Stimulated activated CD8-positive, alpha-beta memory T cell treated with anti-CD3 and anti-CD28 coated beads, Interleukin-15, amount 100 ng/mL, for 48 hours (primary cell): ENCODE measurements at regions not wholly inside any gene's neighbourhood (a gene's known extent, or its start where the extent isn't known, plus 50 kb on each side); places are given as distances from the start of the nearest gene placed in this dataset.
"Not testable (repeated sequence)": the region's sequence is repeated elsewhere in the genome, so short reads cannot be mapped to it uniquely, and the experiment has no call there.

ENCODE experiments used
- DNase-seq, 2 donors: peaks; one replicate each; pipeline ENCODE4 v3.0.0-alpha.2; 2020; ENCODE audit warnings: low read depth in 2 of 2

DNA sequence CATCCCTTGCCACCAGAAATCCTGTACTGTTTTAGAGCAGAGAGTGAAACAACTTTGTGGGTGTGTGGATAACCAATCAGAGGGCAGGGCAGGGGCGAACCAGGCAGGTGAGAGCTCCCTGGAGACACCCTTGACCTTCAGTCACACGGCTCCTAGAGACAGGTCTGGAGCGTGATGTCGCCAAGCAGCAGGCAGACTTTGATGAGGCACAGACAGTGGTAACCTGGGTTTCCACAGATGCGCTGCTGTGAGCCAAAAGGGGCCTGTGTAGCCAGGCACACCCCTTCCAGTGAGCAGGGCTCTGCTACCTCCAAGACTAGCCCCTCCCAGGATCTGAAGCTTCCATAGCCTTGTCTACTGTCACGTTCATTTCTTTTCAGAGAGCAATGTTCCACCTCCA lies 317.8 kb upstream of the ADCY2 start:
- DNase-seq, result no peak

DNA sequence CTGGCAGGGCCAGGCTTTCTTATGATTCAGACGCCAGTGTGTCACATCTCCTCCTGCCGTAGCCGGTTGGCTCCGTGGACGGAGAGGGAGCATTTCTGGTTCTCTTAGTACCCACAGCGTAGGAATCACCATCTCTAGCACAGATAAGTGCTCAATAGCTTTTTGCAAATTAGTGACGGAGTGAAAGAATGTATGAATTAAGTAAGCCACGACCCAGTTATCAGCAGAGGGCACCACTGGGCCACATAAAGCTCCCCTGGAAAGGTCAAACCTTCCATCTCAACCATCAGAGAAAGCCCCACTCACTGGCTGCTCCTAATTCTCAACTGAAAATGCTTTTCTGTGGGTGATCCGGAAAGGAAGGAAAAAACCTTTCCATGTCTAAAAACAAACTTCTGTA lies 317.0 kb upstream of the ADCY2 start:
- DNase-seq, result no peak

DNA sequence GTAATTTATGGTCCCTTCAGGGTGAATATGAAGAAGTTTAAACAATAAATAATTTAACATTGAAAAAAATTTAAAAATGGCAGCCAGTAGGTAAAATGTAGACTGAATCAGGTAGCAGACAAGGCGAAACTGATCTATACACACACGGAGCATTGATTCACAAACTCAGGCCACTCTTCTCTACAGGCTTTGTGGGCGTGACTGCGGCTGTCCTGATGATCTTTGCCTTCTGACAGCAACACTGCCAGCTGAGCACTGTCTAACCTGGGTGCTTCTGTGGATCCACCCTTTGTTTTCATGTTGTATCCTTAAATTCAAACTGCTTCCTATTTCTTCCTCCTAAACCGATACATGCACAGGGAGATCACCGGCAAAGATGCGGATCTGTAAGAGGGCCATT lies 315.4 kb upstream of the ADCY2 start:
- DNase-seq, result no peak

DNA sequence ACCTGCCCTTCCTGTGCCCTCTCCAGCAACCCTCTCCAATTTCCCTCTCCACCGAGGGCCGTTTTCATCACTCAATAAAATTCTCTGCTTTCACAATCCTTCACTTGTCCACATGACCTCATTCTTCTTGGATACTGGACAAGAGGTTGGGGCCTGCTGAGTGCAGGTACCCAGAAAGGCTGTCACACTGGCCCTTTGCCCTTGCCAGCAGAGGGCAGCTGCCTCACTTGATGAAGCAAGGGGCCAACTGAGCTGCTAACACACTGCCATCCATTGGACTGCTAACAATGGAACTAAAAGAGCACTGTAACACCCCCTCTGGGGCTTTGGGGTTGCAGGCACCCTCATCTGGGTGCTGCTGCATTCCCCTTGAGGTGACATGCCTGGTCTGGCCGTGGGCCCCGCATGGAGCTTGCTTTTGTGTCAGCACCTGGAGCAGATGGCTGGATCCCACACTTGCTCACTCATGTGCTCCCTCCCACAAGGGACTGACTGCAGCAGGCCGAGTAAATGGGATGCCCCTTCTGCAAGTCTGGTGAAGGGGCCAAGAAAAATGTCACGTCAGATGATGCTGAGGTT lies 308.1 kb upstream of the ADCY2 start:
- DNase-seq, result no peak

DNA sequence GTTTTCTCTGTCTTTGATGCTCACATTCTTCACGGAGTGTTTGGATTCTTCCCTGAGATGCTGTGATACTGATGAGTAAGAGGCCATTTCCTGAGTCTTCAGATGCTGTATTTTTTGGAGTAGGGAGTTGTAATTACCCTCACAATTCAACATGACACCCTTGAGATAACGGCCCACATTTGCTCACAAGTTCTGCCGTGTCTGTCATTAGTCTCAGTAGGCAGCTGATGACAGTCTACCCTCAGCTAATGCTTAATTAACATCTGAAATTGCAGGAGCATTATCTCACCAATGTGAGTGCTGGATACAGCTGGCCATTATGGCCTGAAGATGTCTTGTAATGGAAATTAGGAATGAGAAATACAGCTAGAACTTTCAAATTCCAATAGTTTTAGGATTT lies 307.1 kb upstream of the ADCY2 start:
- no peak for DNase-seq

DNA sequence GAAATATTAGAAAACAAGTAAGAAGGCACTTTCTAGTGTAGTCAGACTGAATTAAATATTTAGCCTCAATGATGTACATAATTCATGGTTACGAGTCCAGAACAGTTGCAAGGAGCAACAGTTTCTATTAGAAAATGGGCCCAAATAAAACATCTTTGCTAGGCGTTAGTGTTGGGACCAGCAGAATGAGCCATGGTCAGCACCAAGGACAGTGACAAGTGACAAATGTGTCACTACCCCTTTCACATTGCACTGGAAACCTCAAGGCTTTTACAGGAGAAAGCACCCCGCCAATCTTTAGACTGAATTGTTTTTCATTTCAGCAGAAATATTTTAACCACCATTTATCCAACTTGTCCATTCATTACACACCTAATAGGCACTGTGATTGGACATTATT lies 301.3 kb upstream of the ADCY2 start:
- no peak for DNase-seq

DNA sequence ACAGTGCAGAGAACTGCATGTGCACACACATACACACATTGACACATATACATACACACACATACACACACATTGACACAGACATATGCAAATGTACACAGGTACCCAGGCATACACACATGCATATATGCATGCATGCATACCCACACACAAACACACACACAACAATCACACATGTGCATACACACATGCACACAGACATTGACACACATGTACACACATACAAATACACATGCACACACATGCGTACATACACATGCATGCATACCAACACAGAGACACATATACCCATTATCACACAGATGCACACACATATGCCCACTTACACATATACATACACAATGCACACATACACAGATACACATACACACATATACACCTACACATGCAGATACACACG lies 299.6 kb upstream of the ADCY2 start:
- DNase-seq, result no peak

DNA sequence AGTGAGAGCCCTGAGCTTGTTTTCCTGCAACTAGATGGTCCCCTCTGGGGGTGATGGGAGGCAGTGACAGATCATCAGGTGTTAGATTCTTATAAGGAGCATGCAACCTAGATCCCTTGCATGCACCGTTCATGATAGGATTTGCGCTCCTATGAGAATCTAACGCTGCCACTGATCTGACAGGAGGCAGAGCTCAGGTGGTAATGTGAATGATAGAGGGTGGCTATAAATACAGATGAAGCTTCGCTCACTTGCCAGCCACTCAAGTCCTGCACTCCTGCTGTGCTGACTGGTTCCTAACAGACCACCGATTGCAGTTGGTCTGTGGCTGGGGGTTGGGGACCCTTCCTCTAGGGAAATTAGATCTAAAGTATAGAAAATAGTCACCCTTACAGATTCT lies 290.6 kb upstream of the ADCY2 start:
- no peak for DNase-seq

DNA sequence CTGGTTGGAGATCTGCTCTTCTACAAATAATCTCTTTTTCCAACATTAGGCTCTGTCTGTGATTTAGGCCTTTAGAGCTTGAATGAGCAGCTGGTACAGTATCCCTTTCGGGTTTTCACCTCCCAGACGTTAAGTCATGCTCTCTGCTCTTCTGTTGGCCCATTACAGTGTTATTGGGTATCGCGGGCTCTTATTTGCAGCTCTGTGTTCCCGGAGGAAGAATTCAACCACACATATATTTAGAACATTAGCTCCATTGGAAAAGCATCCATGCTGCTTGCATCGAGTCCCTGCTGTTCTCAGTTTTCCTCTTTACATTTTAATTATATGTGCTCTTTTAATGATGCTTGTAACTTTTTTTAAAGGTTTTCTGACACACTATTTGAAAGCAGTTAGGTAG lies 278.0 kb upstream of the ADCY2 start:
- no peak for DNase-seq

DNA sequence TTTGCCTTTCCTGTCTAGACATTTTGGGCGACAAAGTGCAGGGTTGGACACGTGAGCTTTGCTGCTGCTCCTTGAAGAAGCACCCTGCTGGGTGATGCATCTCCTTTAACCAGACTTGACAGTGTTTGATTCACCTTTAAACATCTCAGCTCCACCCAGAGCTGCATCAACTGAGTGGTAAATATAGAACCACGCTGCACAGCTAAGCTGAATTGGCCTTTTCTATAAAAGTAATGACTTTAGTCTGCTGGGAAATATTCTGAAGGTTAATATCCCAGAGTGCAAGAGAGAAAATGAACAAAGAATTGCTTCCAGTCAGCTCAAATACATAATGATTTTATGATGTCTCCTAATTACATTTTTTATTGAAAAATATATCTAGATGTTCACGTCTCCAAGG lies 264.3 kb upstream of the ADCY2 start:
- DNase-seq, result no peak

DNA sequence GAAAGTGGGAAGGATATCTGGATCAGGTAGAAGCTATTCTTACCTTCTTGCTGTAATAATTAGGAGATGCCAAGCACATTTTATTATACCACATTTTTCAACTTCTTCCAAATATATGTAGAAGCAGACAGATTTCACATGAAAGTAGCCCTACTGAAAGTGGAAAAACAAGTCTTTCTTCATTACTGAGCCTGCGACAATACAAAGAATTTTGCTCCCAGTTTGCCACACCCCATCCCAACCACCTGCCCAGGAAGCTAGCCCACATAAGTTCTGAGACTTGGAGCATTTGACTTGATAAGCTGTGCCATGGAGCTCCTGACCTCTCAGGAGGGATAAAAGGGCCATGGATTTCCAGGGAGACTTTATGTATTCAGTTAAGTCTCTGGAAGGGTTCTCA lies 249.1 kb upstream of the ADCY2 start:
- no peak for DNase-seq

DNA sequence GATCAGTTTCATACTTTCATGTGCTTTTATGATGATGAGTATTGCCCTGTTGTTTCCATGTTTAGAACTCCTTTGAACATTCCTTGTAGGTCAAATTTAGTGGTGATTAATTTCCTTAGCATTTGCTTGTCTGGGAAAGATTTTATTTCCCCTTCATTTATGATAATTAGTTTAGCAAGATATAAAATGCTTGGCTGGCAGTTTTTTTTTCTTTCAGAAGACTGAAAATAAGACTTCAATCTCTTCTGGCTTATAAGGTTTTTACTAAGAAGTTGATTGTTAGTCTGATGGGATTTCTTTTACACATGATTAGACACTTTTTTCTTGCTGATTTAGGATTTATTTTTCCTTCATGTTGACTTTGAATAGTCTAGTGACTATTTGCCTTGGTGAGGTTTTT lies 238.9 kb upstream of the ADCY2 start:
- no peak for DNase-seq

DNA sequence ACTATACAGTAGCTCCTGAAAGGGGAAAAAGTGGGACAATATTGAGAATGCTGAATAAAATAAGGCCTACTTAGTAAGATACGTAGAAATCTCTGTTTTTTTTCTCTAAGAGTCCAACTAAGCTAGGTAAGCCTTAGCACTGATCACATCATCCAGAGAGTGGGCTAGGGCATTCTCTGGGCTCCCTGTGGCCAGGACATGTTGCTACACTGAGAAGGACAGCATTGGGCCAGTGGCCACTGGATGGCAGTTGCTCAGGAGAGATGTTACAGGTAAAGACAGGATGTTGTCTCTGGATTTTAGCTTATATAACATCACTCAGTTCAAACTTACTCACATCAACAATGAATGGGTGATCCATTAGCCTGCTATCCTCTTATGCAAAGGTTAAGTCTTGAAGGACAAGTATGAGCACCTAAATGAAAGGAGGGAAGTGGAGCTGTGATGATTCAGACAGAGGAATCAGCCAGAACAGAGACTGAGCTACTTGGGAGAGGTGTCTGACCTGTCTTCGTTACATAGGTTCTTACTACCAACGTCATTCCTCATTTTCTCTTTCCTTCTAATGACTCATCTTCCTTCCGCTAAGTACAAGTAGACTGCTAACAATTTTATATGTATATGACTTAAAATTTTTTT lies 226.6 kb upstream of the ADCY2 start:
- DNase-seq, result no peak

DNA sequence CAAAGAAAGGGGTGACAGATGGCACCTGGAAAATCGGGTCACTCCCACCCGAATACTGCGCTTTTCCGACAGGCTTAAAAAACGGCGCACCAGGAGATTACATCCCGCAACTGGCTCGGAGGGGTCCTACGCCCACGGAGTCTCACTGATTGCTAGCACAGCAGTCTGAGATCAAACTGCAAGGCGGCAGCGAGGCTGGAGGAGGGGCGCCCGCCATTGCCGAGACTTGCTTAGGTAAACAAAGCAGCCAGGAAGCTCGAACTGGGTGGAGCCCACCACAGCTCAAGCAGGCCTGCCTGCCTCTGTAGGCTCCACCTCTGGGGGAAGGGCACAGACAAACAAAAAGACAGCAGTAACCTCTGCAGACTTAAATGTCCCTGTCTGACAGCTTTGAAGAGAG lies 225.2 kb upstream of the ADCY2 start:
- DNase-seq, result not testable (repeated sequence)

DNA sequence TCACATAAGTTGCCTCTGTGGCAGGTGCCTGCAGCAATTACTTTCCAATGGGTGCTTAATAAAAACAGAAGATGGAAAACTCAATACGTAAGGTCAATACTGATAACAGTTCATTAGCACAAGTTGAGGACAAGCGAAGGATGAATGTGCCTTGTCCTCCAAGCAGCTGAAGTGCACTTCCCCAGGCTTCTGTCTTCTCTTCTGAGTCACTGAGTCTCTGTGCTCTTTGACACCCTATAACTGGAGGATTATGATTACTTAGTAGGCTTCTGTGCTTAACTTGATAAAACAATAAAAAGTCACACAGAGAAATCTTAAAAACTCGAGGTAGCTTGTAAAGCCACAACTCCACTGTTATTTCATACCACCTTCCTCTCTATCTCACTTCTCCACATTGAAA lies 216.6 kb upstream of the ADCY2 start:
- no peak for DNase-seq

DNA sequence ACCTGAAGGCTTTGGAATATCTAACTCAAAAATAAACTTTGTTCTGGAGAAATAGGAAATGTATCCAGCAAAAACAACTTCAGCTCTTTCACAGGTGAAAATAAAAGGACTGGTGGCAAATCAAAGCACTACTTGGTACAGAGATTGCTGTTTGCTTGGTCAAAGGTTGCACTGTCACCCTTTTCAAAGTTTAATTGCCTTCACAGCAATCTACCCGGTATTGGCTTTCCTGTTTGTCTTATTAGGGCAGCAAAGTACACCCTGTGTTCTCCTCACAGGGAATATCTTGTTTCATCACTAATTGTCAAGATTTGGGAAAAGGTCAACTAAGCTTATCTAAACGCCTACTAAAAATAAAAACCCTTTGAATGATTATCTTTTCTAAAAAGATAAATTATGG lies 214.1 kb upstream of the ADCY2 start:
- no peak for DNase-seq

DNA sequence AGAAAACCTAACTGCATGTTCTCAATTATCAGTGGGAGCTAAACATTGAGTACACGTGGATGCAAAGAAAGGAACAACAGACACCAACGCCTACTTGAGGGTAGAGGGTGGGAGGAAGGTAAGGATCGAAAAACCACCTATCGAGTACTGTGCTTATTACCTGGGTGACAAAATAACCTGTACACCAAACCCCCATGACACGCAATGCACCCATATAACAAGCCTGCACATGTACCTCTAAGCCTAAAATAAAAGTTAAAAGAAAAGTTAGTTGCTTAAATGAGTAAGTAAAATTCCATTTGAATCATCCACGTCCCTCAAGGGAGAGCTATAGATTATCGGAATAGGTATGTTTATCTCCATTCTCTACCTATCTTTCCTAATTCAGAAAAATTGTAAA lies 210.2 kb upstream of the ADCY2 start:
- no peak for DNase-seq

DNA sequence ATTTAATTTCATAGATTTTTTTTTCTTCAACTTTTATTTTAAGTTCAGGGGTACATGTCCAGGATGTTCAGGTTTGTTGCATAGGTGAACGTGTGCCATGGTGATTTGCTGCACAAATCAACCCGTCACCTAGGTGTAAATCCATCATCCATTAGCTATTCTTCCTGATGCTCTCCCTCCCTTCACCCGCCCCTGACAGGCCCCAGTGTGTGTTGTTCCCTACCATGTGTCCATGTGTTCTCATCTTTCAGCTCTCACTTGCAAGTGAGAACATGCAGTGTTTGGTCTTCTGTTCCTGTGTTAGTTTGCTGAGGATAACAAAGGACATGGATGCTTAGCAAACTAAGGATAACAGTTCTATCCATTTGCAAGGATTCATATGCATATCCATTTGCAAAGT lies 209.1 kb upstream of the ADCY2 start:
- DNase-seq, result no peak

DNA sequence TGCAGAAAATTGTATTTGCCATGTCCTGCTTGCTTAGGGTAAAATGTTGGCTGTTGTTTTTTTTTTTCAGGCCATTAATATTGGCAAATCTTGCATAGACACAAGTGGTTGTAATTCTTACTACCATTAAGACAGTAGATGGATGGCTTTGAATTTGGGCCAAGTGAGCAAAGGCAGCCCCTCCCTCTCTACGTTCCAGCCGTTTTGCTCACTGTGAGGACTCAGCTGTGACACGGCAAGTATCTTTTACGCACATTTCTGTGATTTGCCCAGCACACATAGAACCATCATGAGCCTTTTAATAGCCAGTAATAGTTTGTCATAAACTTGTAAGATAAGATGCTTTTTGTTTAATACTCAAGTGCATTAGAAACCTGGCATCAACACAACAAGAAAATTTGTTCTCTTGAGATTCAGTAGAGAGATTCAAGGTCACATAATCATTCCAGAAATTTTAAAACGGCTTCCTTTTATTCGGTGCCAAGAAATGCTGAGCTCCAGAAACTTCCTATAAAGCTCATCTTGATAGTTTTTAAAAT lies 205.2 kb upstream of the ADCY2 start:
- DNase-seq, result no peak

DNA sequence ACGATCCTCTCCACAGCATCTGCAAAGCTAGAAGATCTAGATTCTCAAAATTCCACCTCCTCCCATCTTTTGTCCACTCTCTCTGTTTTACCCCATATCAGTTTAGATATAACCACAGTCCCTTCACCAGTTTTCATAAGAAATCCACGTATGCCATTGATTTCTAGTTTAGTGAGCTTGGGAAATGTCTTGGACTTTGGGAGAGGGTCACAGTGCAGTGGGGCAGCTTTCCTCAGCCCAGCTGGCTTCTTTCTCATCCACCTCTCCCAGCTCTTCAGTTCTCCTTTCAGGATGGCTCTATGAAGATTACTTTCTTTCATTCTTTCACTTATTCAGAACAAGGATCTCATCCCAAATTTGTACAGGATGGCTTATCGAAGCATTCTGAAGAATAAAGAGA lies 203.9 kb upstream of the ADCY2 start:
- DNase-seq, result no peak

DNA sequence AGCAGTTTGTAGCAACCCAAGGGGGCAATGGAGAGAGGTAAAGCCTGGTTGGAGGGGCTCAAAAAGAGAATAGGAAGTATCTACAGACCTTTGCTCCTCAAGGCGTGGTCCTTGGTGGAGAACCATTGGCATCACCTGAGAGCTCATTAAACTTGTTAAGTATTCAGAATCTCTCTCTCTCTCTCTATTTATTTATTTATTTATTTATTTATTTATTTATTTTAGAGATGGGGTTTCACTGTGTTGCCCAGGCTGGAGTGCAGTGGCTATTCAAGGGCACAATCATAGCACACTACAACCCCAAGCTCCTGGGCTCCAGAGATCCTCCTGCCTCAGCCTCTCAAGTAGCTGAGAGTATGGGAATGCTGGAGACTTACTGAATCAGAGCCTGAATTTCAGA lies 193.1 kb upstream of the ADCY2 start:
- no peak for DNase-seq

DNA sequence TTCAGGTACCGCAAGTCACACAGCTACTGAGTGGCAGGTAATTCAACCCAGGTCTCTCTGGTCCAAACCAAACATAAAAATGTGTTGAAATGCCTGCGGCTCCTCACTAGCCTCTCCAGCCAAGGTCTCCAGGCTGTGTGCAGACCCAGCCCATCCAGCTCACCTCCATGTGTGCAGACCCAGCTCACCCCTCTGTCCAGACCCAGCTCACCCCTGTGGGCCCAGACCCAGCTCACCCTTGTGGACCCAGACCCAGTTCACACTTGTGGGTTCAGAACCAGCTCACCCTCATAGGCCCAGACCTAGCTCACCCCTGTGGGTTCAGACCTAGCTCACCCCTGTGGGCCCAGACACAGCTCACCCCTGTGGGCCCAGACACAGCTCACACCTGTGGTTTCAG lies 188.0 kb upstream of the ADCY2 start:
- DNase-seq, result no peak

DNA sequence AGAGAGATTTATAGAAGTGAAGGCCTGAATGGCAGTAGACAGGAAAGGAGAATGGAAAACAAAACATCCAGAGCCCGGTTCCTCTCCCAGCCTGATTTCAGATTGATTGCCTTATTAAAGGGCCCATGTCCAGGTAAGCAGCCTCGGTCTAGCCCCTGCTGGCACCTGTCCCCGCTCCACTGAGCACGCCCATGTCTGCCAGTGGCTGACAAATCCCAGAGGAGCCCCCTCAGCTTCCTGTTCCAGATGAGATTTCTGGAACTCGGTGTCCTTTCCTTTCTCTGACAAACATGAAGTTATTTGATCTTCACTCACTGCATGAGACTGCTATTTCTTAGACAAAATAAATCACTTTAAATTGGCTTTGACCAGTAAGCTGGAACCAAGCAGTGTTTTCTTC lies 187.0 kb upstream of the ADCY2 start:
- DNase-seq, result no peak

DNA sequence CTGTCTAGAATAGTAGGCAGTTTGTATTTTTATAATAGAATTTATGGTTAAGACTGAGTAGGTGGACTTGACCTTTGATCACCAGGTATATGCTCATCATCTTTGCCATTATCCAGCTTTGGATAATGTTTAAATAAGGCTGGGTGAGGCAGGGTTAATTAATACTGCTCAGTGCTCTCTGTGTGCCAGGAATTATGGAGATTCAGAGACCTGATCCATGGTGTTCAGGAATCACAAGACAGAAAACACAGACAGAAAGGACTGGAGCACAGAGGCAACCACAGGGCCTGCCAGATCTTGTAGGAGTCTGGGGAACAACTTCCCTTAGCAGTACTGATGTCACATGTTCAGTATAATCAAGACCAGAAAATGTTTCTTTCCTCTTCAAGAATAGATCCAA lies 186.3 kb upstream of the ADCY2 start:
- no peak for DNase-seq
